ENCODE measurements at regions not wholly inside any gene's neighbourhood (a gene's known extent, or its start where the extent isn't known, plus 50 kb on each side); places are given as distances from the start of the nearest gene placed in this dataset.

DNA sequence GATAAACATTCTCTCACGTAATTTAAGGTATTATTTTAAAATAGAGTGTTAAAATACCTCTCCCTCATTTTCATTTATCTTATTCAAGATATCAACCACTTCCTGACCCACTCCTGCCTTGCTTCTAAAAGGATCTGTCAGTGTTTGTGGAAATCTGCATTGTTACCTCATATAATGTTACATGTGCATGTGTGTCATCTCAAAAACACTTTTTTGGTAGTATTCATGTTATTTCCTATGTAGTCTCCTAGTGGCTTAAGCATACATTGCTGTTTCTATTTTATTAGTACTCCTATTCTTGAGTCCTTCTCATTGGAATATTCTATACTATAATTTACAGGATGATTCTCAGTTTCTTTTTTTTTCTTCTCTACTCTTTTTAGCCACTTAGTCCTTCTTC, 1360.7 kb upstream of the CELF2 start:
- H3K9me3 ChIP-seq (ENCODE audit: control insufficient read depth, insufficient read depth, low read length): no peaks in the 10 kb centered on the region
- H3K36me3 ChIP-seq (ENCODE audit: control insufficient read depth, insufficient read depth, low read length): no peaks in the 10 kb centered on the region
- DNase-seq (ENCODE audit: low read depth in 4 of 6, low spot score in 6 of 6): no peak
- no peak overlapping the region for H3K4me3 ChIP-seq (ENCODE audit: low read depth, low read length)
- no peak overlapping the region for H3K27ac ChIP-seq (ENCODE audit: low read depth, low read length)
- H3K4me1 ChIP-seq (ENCODE audit: control insufficient read depth, insufficient read depth, low read length): no peaks in the 10 kb centered on the region
- no peaks in the 10 kb centered on the region for H3K27me3 ChIP-seq (ENCODE audit: control insufficient read depth, insufficient read depth, low read length)
- no CpG with 5 or more reads among the region's 1 CpG for WGBS (ENCODE audit: insufficient coverage)

DNA sequence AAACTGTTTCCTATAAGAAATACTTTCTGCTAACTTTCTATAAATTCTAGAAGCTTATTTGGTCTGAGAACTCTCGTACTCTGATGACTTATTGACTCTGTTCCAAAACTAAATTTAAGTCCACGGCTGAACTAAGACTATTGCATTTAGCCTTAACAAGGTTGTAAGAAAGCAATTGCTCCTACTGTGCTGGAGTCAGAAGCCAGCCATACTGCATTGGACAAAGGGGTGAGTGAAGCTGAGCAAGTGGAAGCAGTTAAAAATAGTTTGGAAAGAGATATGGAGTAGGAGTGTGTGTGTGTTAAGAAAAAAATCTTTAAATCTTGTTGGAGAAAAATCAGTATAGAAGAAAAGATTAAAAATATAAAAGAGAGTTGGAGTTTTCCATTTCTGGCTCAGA, 1360.1 kb upstream of the CELF2 start:
- Histone ChIP-seq H3K4me3 (ENCODE audit: low read depth, low read length) (no peak overlapping the region), H3K4me1 (ENCODE audit: control insufficient read depth, insufficient read depth, low read length) (no peaks in the 10 kb centered on the region), H3K36me3 (ENCODE audit: control insufficient read depth, insufficient read depth, low read length) (no peaks in the 10 kb centered on the region), H3K27me3 (ENCODE audit: control insufficient read depth, insufficient read depth, low read length) (no peaks in the 10 kb centered on the region), H3K9me3 (ENCODE audit: control insufficient read depth, insufficient read depth, low read length) (no peaks in the 10 kb centered on the region), H3K27ac (ENCODE audit: low read depth, low read length) (no peak overlapping the region)
- DNase-seq (ENCODE audit: low read depth in 4 of 6, low spot score in 6 of 6): no peak
- no CpG with 5 or more reads among the region's 2 CpGs for WGBS (ENCODE audit: insufficient coverage)

DNA sequence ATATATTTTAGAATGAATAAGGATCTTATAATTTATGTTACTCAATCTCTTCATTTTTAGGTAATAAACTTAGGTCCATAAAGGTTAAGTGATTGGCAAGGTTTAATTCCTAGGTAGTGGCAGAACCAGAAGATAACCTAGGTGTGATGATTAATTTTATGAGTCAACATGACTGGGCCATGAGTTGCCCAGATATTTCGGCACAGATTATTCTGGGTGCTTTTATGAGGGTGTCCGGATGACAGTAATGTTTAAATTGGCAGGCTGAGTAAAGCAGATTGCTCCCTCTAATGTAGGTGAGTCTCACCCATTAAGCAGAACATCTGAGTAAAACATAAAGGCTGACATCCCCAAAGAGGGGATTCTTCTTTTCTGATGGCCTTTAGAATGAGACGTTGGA, 1349.3 kb upstream of the CELF2 start:
- Histone ChIP-seq H3K27ac (ENCODE audit: low read depth, low read length) (no peak overlapping the region), H3K27me3 (ENCODE audit: control insufficient read depth, insufficient read depth, low read length) (no peaks in the 10 kb centered on the region), H3K4me3 (ENCODE audit: low read depth, low read length) (no peak overlapping the region), H3K36me3 (ENCODE audit: control insufficient read depth, insufficient read depth, low read length) (no peaks in the 10 kb centered on the region), H3K4me1 (ENCODE audit: control insufficient read depth, insufficient read depth, low read length) (no peaks in the 10 kb centered on the region), H3K9me3 (ENCODE audit: control insufficient read depth, insufficient read depth, low read length) (no peaks in the 10 kb centered on the region)
- DNase-seq (ENCODE audit: low read depth in 4 of 6, low spot score in 6 of 6): no peak
- WGBS (ENCODE audit: insufficient coverage): 93% methylated on average over 2 of the region's 3 CpGs

DNA sequence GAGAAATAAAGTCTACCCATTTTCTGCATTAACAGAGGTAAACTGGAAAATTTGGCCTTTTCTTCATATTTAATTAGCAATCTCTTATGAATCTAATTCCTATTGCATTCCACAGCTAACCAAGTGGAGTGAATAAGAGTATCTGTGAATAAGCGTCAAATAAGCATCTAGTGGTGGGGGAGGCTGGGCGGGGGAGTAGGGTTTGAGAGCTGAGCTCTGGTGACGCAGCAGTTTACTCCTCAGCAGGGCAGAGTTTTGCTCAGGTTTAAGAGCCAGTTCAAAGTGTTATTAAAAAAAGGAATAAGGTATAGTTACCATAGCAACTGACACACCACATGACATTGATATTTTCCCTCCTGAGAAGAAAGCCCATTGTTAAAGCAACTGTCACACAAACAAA, 1346.8 kb upstream of the CELF2 start:
- DNase-seq (ENCODE audit: low read depth in 4 of 6, low spot score in 6 of 6): peak in 1 of 6 donors; percentile 34
- Histone ChIP-seq H3K27me3 (ENCODE audit: control insufficient read depth, insufficient read depth, low read length) (no peaks in the 10 kb centered on the region), H3K4me1 (ENCODE audit: control insufficient read depth, insufficient read depth, low read length) (no peaks in the 10 kb centered on the region), H3K36me3 (ENCODE audit: control insufficient read depth, insufficient read depth, low read length) (no peaks in the 10 kb centered on the region), H3K27ac (ENCODE audit: low read depth, low read length) (no peak overlapping the region), H3K4me3 (ENCODE audit: low read depth, low read length) (no peak overlapping the region), H3K9me3 (ENCODE audit: control insufficient read depth, insufficient read depth, low read length) (no peaks in the 10 kb centered on the region)
- no CpG with 5 or more reads among the region's 3 CpGs for WGBS (ENCODE audit: insufficient coverage)

DNA sequence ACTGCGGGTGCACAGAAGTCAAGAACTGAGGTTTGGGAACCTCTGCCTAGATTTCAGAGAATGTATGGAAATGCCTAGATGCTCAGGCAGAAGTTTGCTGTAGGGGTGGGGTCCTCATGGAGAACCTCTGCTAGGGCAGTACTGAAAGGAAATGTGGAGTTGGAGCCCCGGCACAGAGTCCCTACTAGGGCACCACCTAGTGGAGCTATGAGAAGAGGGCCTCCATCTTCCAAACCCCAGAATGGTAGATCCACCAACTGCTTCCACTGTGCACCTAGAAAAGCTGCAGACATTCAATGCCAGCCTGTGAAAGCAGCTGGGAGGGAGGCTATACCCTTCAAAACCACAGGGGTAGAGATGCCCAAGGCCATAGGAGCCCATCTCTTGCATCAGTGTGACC, 1336.0 kb upstream of the CELF2 start:
- Histone ChIP-seq H3K27ac (ENCODE audit: low read depth, low read length) (no peak overlapping the region), H3K4me3 (ENCODE audit: low read depth, low read length) (no peak overlapping the region), H3K36me3 (ENCODE audit: control insufficient read depth, insufficient read depth, low read length) (no peaks in the 10 kb centered on the region), H3K4me1 (ENCODE audit: control insufficient read depth, insufficient read depth, low read length) (no peaks in the 10 kb centered on the region), H3K9me3 (ENCODE audit: control insufficient read depth, insufficient read depth, low read length) (peaks cover 2% of the 10 kb centered on the region), H3K27me3 (ENCODE audit: control insufficient read depth, insufficient read depth, low read length) (no peaks in the 10 kb centered on the region)
- 93% methylated on average over 2 of the region's 2 CpGs for WGBS (ENCODE audit: insufficient coverage)
- DNase-seq (ENCODE audit: low read depth in 4 of 6, low spot score in 6 of 6): no peak

DNA sequence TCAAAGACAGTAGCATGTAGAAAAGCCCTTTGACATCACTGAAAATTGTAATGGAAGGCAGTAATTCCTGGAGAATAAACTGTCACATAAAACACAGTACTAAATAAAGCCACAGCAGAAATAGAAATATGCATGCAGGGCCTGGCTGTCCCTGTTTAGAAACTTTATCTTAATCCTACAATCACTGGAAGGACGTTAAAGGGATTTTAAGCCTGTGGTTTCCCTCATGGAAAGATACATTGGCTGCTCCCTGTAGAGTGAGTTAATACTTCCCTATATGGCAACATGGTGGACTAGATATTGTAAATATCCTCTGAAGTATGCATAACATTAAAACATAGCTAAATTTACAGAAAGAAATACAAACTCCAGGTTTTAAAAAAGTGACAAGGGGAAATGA, 1334.9 kb upstream of the CELF2 start:
- no peak for DNase-seq (ENCODE audit: low read depth in 4 of 6, low spot score in 6 of 6)
- no peaks in the 10 kb centered on the region for H3K36me3 ChIP-seq (ENCODE audit: control insufficient read depth, insufficient read depth, low read length)
- no peak overlapping the region for H3K27ac ChIP-seq (ENCODE audit: low read depth, low read length)
- peaks cover 2% of the 10 kb centered on the region for H3K9me3 ChIP-seq (ENCODE audit: control insufficient read depth, insufficient read depth, low read length)
- no peaks in the 10 kb centered on the region for H3K4me1 ChIP-seq (ENCODE audit: control insufficient read depth, insufficient read depth, low read length)
- no peaks in the 10 kb centered on the region for H3K27me3 ChIP-seq (ENCODE audit: control insufficient read depth, insufficient read depth, low read length)
- no CpG with 5 or more reads among the region's 1 CpG for WGBS (ENCODE audit: insufficient coverage)
- no peak overlapping the region for H3K4me3 ChIP-seq (ENCODE audit: low read depth, low read length)

DNA sequence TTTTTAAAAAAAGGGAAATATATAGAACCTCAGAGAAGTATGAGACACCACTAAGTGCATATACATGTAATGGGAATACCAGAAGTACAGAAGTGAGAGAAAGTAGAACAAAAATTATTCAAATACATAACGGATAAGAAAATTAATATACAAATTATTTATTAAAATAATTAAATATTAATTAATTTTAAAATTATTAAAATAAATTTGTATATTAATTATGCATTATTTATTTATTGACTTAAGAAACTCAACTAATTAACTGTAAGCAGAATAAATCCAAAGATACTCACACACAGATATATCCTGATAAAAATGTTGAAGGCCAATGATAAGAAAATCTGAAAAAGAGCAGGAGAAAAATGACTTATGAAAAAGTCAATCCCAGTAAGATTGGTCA, 1333.5 kb upstream of the CELF2 start:
- Histone ChIP-seq H3K27me3 (ENCODE audit: control insufficient read depth, insufficient read depth, low read length) (no peaks in the 10 kb centered on the region), H3K36me3 (ENCODE audit: control insufficient read depth, insufficient read depth, low read length) (no peaks in the 10 kb centered on the region), H3K4me1 (ENCODE audit: control insufficient read depth, insufficient read depth, low read length) (no peaks in the 10 kb centered on the region), H3K9me3 (ENCODE audit: control insufficient read depth, insufficient read depth, low read length) (peaks cover 2% of the 10 kb centered on the region), H3K4me3 (ENCODE audit: low read depth, low read length) (no peak overlapping the region), H3K27ac (ENCODE audit: low read depth, low read length) (no peak overlapping the region)
- no peak for DNase-seq (ENCODE audit: low read depth in 4 of 6, low spot score in 6 of 6)
- WGBS (ENCODE audit: insufficient coverage): no CpG with 5 or more reads among the region's 1 CpG

DNA sequence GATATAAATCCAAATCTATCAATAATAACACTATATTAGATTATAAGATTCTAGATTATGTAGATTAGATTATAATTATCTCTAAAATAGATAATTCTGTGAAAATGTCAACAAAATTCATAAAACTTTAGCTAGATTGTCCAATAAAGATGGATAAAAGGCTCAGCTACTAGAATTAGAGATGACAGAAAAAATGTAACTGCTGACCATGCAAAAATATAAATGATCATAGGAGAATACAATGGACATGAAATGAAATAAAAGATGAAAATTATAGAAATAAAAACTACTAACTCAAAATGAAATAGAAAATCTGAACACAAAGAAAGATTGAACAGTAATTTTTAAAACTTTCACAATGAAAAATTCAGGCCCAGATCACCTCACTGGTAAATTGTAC, 1332.1 kb upstream of the CELF2 start:
- Histone ChIP-seq H3K36me3 (ENCODE audit: control insufficient read depth, insufficient read depth, low read length) (no peaks in the 10 kb centered on the region), H3K4me1 (ENCODE audit: control insufficient read depth, insufficient read depth, low read length) (no peaks in the 10 kb centered on the region), H3K4me3 (ENCODE audit: low read depth, low read length) (no peak overlapping the region), H3K9me3 (ENCODE audit: control insufficient read depth, insufficient read depth, low read length) (peaks cover 2% of the 10 kb centered on the region), H3K27ac (ENCODE audit: low read depth, low read length) (no peak overlapping the region), H3K27me3 (ENCODE audit: control insufficient read depth, insufficient read depth, low read length) (no peaks in the 10 kb centered on the region)
- DNase-seq (ENCODE audit: low read depth in 4 of 6, low spot score in 6 of 6): no peak

DNA sequence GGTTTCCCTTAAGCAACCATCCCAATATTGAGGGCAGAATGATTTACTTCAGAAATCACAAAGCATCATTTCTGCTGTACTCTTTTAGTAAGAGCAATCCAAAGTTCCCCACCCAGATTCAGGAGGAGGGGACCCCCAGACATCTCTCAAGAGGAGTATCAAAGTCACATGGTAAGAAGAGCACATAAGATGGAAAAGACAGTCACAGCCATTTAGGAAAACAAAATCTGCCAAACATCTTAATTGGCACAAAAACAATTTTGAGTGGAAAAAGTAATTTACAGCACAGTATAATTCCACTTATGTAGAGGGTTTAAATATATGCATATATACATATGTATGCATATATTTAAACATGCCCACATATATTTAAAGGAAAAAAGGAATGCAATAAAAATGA, 1329.0 kb upstream of the CELF2 start:
- DNase-seq (ENCODE audit: low read depth in 4 of 6, low spot score in 6 of 6): peak in 1 of 6 donors; percentile 79
- no peaks in the 10 kb centered on the region for H3K9me3 ChIP-seq (ENCODE audit: control insufficient read depth, insufficient read depth, low read length)
- H3K27me3 ChIP-seq (ENCODE audit: control insufficient read depth, insufficient read depth, low read length): no peaks in the 10 kb centered on the region
- no peaks in the 10 kb centered on the region for H3K4me1 ChIP-seq (ENCODE audit: control insufficient read depth, insufficient read depth, low read length)
- H3K4me3 ChIP-seq (ENCODE audit: low read depth, low read length): no peak overlapping the region
- no peak overlapping the region for H3K27ac ChIP-seq (ENCODE audit: low read depth, low read length)
- no peaks in the 10 kb centered on the region for H3K36me3 ChIP-seq (ENCODE audit: control insufficient read depth, insufficient read depth, low read length)

DNA sequence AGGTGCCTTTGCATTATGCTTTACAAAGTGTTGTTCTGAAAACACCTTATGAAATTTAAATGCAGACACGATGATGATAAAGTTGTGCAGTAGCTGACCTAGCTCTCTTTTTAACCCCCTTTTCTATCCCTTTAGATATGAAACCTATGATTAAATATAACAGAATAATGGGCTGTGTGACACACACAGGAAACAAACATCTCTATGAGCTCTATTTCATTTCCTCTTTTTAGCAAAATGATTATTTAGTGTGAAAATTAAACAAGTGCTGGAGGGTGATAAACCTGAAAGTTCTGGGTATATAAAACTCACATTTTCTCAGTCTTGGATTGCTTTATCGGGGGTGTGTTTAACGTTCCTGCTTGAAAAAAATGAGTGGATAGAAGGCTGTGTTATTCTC, 1310.5 kb upstream of the CELF2 start:
- Histone ChIP-seq H3K27ac (ENCODE audit: low read depth, low read length) (no peak overlapping the region), H3K27me3 (ENCODE audit: control insufficient read depth, insufficient read depth, low read length) (no peaks in the 10 kb centered on the region), H3K36me3 (ENCODE audit: control insufficient read depth, insufficient read depth, low read length) (no peaks in the 10 kb centered on the region), H3K4me3 (ENCODE audit: low read depth, low read length) (no peak overlapping the region), H3K9me3 (ENCODE audit: control insufficient read depth, insufficient read depth, low read length) (peaks cover 2% of the 10 kb centered on the region), H3K4me1 (ENCODE audit: control insufficient read depth, insufficient read depth, low read length) (no peaks in the 10 kb centered on the region)
- WGBS (ENCODE audit: insufficient coverage): no CpG with 5 or more reads among the region's 3 CpGs
- DNase-seq (ENCODE audit: low read depth in 4 of 6, low spot score in 6 of 6): no peak

DNA sequence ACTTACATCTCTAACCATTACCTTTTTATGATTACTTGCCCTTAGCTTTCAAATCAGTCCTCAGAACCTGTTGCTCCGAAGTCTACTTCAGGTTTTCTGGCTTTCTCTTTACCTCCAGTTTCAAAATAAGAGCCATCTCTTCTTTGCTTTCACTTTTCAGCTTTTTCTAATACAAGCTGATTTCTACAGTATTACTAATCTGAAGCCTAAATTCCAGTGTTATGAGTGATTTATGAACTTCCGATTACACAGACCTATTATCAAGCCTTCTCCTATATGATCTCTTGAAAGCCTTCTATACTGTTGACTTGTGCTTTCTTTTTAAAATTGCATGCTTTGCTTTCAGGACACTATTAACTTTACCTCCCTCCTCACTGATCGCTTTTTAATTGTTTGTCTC, 1307.8 kb upstream of the CELF2 start:
- H3K4me3 ChIP-seq (ENCODE audit: low read depth, low read length): no peak overlapping the region
- no peak overlapping the region for H3K27ac ChIP-seq (ENCODE audit: low read depth, low read length)
- WGBS (ENCODE audit: insufficient coverage): 70% methylated on average over 2 of the region's 3 CpGs
- H3K27me3 ChIP-seq (ENCODE audit: control insufficient read depth, insufficient read depth, low read length): no peaks in the 10 kb centered on the region
- peaks cover 11% of the 10 kb centered on the region for H3K9me3 ChIP-seq (ENCODE audit: control insufficient read depth, insufficient read depth, low read length)
- no peaks in the 10 kb centered on the region for H3K36me3 ChIP-seq (ENCODE audit: control insufficient read depth, insufficient read depth, low read length)
- DNase-seq (ENCODE audit: low read depth in 4 of 6, low spot score in 6 of 6): no peak
- H3K4me1 ChIP-seq (ENCODE audit: control insufficient read depth, insufficient read depth, low read length): no peaks in the 10 kb centered on the region
